ENCODE measurements at regions not wholly inside any gene's neighbourhood (a gene's known extent, or its start where the extent isn't known, plus 50 kb on each side); places are given as distances from the start of the nearest gene placed in this dataset.
"Not testable (repeated sequence)": the region's sequence is repeated elsewhere in the genome, so short reads cannot be mapped to it uniquely, and the experiment has no call there.

DNA sequence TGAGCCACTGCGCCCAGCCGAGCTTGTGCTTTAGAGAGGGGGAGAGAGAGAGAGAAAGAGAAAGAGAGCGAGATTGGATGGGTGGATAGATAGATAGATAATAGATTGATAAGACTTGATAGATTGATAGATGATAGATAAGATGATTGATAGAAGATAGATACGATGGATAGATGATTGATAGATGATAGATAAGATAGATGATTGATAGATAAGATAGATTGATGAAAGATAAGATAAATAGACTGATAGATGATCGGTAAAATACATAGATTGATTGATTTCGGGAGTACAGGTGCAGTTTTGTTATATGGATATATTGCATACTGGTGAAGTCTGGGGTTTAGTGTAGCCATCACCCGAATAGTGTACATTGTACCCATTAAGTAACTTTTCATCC is 65.9 kb downstream of the SPRING1 start:
- TF ChIP-seq, protein P1, sequence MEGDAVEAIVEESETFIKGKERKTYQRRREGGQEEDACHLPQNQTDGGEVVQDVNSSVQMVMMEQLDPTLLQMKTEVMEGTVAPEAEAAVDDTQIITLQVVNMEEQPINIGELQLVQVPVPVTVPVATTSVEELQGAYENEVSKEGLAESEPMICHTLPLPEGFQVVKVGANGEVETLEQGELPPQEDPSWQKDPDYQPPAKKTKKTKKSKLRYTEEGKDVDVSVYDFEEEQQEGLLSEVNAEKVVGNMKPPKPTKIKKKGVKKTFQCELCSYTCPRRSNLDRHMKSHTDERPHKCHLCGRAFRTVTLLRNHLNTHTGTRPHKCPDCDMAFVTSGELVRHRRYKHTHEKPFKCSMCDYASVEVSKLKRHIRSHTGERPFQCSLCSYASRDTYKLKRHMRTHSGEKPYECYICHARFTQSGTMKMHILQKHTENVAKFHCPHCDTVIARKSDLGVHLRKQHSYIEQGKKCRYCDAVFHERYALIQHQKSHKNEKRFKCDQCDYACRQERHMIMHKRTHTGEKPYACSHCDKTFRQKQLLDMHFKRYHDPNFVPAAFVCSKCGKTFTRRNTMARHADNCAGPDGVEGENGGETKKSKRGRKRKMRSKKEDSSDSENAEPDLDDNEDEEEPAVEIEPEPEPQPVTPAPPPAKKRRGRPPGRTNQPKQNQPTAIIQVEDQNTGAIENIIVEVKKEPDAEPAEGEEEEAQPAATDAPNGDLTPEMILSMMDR (conservative IDR thresholded peaks at IDR 0.05): no peak
- no peak for TF ChIP-seq ZFX (IDR thresholded peaks at IDR 0.05)
- no peak overlapping the region for H3K27ac ChIP-seq

- H3K27ac ChIP-seq: no peak overlapping the region
- no peak for TF ChIP-seq ZFX (IDR thresholded peaks at IDR 0.05)
- TF ChIP-seq, protein P1 (conservative IDR thresholded peaks at IDR 0.05): no peak
Measured at GRCh38 chr12:116670859-116671258, 67.0 kb downstream of the SPRING1 start.

DNA sequence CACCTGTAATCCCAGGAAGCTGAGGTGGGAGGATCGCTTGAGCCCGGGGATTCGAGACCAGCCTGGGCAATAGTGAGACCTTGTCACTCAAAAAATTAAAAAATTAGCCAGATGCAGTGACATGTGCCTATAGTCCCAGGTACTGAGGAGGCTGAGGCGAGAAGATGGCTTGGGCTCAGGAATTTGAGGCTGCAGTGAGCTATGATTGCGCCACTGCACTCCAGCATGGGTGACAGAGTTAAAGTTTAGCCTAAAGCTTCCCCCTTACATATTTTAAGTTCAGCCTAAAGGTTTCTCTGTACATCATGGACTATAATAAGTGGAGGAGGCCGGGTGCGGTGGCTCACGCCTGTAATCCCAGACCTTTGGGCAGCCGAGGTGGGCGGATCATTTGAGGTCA is 70.1 kb downstream of the SPRING1 start:
- H3K27ac ChIP-seq: no peak overlapping the region
- TF ChIP-seq ZFX (IDR thresholded peaks at IDR 0.05): no peak
- TF ChIP-seq, protein P1 (conservative IDR thresholded peaks at IDR 0.05): no peak

DNA sequence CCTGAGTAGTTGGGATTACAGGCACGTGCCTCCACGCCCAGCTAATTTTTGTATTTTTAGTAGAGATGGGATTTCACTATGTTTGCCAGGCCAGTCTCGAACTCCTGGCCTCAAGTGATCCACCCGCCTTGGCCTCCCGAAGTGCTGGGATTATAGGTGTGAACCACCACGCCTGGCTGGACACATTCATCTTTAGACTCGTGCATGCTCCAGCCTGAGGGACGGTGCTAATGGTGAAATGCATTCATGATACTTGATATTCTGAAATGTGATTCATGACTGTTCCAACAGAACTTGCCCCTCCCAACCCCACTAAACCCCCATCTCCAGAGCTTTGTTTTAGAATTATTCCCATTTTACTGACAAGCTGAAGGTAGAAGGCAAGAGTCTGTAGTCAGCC is 71.0 kb downstream of the SPRING1 start:
- H3K27ac ChIP-seq: not testable (repeated sequence)

- TF ChIP-seq, protein P1 (conservative IDR thresholded peaks at IDR 0.05): no peak
- TF ChIP-seq ZFX (IDR thresholded peaks at IDR 0.05): no peak
- no peak overlapping the region for H3K27ac ChIP-seq
Measured at GRCh38 chr12:116666305-116666673, 71.6 kb downstream of the SPRING1 start.

DNA sequence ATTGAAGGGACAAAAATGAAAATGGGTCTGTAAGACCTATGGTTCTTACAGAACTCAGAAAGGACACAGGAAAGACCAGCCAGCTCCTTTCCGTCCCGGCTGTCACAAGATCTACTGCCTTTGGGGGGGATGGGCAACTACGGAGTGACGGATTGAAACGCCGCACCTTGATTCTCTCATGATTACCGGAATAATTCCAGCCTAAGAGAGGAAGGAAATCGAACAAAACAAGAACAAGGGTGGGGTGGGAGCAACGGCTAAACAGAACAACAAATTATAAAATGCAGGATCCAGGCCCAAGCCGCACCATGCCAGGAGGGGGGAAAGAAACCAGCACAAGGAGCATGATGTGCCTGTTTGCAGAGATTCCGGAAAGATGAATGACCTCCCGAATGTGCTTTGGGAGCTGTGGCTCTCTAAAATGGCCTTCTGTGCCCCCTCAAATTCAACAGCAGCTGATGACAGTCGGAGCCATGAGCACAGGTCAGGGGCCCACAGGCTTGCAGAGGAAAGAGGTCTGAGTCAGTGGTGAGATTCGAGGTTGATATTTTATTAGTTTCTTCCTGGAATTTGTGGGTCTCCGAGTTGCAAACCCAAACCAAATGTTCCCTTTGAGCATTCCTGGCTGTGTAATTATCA is 72.1 kb downstream of the SPRING1 start:
- no peak overlapping the region for H3K27ac ChIP-seq
- TF ChIP-seq ZFX (IDR thresholded peaks at IDR 0.05): no peak
- TF ChIP-seq, protein P1 (conservative IDR thresholded peaks at IDR 0.05): no peak

- H3K27ac ChIP-seq: no peak overlapping the region
- TF ChIP-seq, protein P1 (conservative IDR thresholded peaks at IDR 0.05): no peak
- no peak for TF ChIP-seq ZFX (IDR thresholded peaks at IDR 0.05)
Measured at GRCh38 chr12:116664085-116664484, 73.8 kb downstream of the SPRING1 start.

DNA sequence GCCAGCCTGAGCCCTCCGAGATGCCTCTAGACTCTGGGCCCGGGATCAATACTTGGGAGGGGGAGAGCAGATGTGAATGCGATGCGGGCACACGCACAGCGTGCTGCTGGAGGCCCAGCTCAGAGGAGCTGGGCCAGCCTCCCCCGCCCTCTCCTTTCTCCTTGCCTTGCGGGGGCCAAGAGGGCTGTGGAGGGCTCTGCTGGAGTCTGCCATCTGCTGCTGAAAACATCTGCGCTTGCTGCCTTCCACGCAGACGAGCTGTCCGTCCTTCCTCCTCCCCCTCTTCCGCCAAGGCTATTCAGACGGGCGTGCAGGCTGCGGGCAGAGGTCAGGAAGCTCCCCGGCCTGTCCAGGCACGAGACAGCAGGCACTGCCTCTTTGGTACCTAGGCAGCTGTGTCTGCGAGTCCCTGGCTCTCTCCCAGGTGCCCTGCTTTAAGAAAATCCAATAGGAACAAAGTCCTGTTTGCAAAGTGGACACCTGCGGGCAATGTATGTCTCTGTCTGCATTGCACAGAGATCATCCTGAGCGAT is 75.2 kb downstream of the SPRING1 start:
- TF ChIP-seq, protein P1 (conservative IDR thresholded peaks at IDR 0.05): no peak
- no peak for TF ChIP-seq ZFX (IDR thresholded peaks at IDR 0.05)
- no peak overlapping the region for H3K27ac ChIP-seq

Data from C4-2B (cell line).